Activated CD8-positive, alpha-beta memory T cell treated with anti-CD3 and anti-CD28 coated beads, Interleukin-2, amount 10 ng/mL, durations not matched to agents 7 days and 5 days (primary cell): ENCODE measurements at regions not wholly inside any gene's neighbourhood (a gene's known extent, or its start where the extent isn't known, plus 50 kb on each side); places are given as distances from the start of the nearest gene placed in this dataset.

Experiments
- ATAC-seq: fragments of 150-1000 bp; cut with Tn5 transposase; one replicate; pipeline ENCODE4 v1.10.0; 2021; ENCODE audit warnings: moderate library complexity
- CTCF ChIA-PET: fragments of 350-600 bp; sonication (Branson Sonifier 250); formaldehyde crosslinking; loops from one replicate; lab custom pipeline; 2021; ENCODE audit warnings: antibody characterized with exemption; lab: Charles Lee
- DNase-seq: peaks from one replicate; pipeline ENCODE4 v3.0.0-alpha.2; 2020
- H3K27ac Mint-ChIP-seq: one replicate; pipeline ENCODE4 v1.8.0; 2021; ENCODE audit warnings: mild to moderate bottlenecking, mixed read lengths
- H3K27me3 Mint-ChIP-seq: one replicate; pipeline ENCODE4 v1.8.0; 2021; ENCODE audit warnings: mixed read lengths
- H3K36me3 Mint-ChIP-seq: one replicate; pipeline ENCODE4 v1.8.0; 2021; ENCODE audit warnings: mild to moderate bottlenecking, mixed read lengths
- H3K4me1 Mint-ChIP-seq: one replicate; pipeline ENCODE4 v1.8.0; 2021; ENCODE audit warnings: mixed read lengths
- H3K4me3 Mint-ChIP-seq: one replicate; pipeline ENCODE4 v1.8.0; 2021; ENCODE audit warnings: mild to moderate bottlenecking, moderate library complexity, mixed read lengths
- H3K9me3 Mint-ChIP-seq: one replicate; pipeline ENCODE4 v1.8.0; 2022; ENCODE audit warnings: low read depth, mixed read lengths

- H3K4me3 Mint-ChIP-seq, result no peak overlapping the region
- H3K27me3 Mint-ChIP-seq, result no peaks in the 10 kb centered on the region
- CTCF ChIA-PET, result no interaction called here
- no peaks in the 10 kb centered on the region for H3K4me1 Mint-ChIP-seq
- DNase-seq (no peak), ATAC-seq (no peak)
- no peak overlapping the region for H3K27ac Mint-ChIP-seq
- peaks cover 16% of the 10 kb centered on the region for H3K9me3 Mint-ChIP-seq
- no peaks in the 10 kb centered on the region for H3K36me3 Mint-ChIP-seq
These were observed 1906.3 kb downstream of the TP53TG3F start for GRCh38 chr16:35365675-35366074.

- Mint-ChIP-seq H3K9me3 (peaks cover 26% of the 10 kb centered on the region), H3K36me3 (no peaks in the 10 kb centered on the region), H3K27ac (no peak overlapping the region), H3K4me3 (no peak overlapping the region), H3K4me1 (no peaks in the 10 kb centered on the region), H3K27me3 (no peaks in the 10 kb centered on the region)
- CTCF ChIA-PET, result no interaction called here
- ATAC-seq, result no peak
- no peak for DNase-seq
These were observed 1911.2 kb downstream of the TP53TG3F start for GRCh38 chr16:35370617-35371016.

GRCh38 chr16:35377142-35377541 lies 1917.7 kb downstream of the TP53TG3F start:
- Mint-ChIP-seq H3K27me3 (no peaks in the 10 kb centered on the region), H3K9me3 (peaks cover 10% of the 10 kb centered on the region), H3K4me3 (no peak overlapping the region), H3K36me3 (no peaks in the 10 kb centered on the region), H3K4me1 (no peaks in the 10 kb centered on the region), H3K27ac (no peak overlapping the region)
- DNase-seq (no peak), ATAC-seq (no peak)
- CTCF ChIA-PET, result no interaction called here

- DNase-seq (no peak), ATAC-seq (no peak)
These were observed 1927.2 kb downstream of the TP53TG3F start for GRCh38 chr16:35386619-35387018.

GRCh38 chr16:35391328-35391727 lies 1931.9 kb downstream of the TP53TG3F start:
- peaks cover 6% of the 10 kb centered on the region for H3K9me3 Mint-ChIP-seq
- H3K4me1 Mint-ChIP-seq, result no peaks in the 10 kb centered on the region
- no peaks in the 10 kb centered on the region for H3K36me3 Mint-ChIP-seq
- no peaks in the 10 kb centered on the region for H3K27me3 Mint-ChIP-seq
- DNase-seq (peak; percentile 41), ATAC-seq (no peak)
- no peak overlapping the region for H3K27ac Mint-ChIP-seq
- CTCF ChIA-PET, result no interaction called here
- no peak overlapping the region for H3K4me3 Mint-ChIP-seq

More at GRCh38 chr16:35386619-35387018, 1927.2 kb downstream of the TP53TG3F start:
- no peaks in the 10 kb centered on the region for H3K4me1 Mint-ChIP-seq
- H3K36me3 Mint-ChIP-seq, result no peaks in the 10 kb centered on the region
- no peaks in the 10 kb centered on the region for H3K27me3 Mint-ChIP-seq
- H3K27ac Mint-ChIP-seq, result no peak overlapping the region
- no peak overlapping the region for H3K4me3 Mint-ChIP-seq
- CTCF ChIA-PET, result no interaction called here
- H3K9me3 Mint-ChIP-seq, result peaks cover 6% of the 10 kb centered on the region

- peaks cover 8% of the 10 kb centered on the region for H3K9me3 Mint-ChIP-seq
- H3K36me3 Mint-ChIP-seq, result no peaks in the 10 kb centered on the region
- ATAC-seq (no peak), DNase-seq (no peak)
- CTCF ChIA-PET, result no interaction called here
- no peaks in the 10 kb centered on the region for H3K27me3 Mint-ChIP-seq
- H3K4me1 Mint-ChIP-seq, result no peaks in the 10 kb centered on the region
- no peak overlapping the region for H3K27ac Mint-ChIP-seq
- no peak overlapping the region for H3K4me3 Mint-ChIP-seq
These were observed 1938.8 kb downstream of the TP53TG3F start for GRCh38 chr16:35398180-35398579.

- peaks cover 8% of the 10 kb centered on the region for H3K9me3 Mint-ChIP-seq
- H3K4me3 Mint-ChIP-seq, result no peak overlapping the region
- ATAC-seq (no peak), DNase-seq (no peak)
- no peaks in the 10 kb centered on the region for H3K36me3 Mint-ChIP-seq
- H3K4me1 Mint-ChIP-seq, result no peaks in the 10 kb centered on the region
- no peak overlapping the region for H3K27ac Mint-ChIP-seq
- CTCF ChIA-PET, result no interaction called here
- H3K27me3 Mint-ChIP-seq, result no peaks in the 10 kb centered on the region
These were observed 1939.7 kb downstream of the TP53TG3F start for GRCh38 chr16:35399133-35399532.

GRCh38 chr16:35404273-35404672 lies 1944.9 kb downstream of the TP53TG3F start:
- Mint-ChIP-seq H3K4me1 (no peaks in the 10 kb centered on the region), H3K27me3 (no peaks in the 10 kb centered on the region), H3K36me3 (no peaks in the 10 kb centered on the region), H3K27ac (no peak overlapping the region), H3K4me3 (no peak overlapping the region), H3K9me3 (peaks cover 12% of the 10 kb centered on the region)
- DNase-seq, result no peak
- ATAC-seq, result no peak
- CTCF ChIA-PET, result no interaction called here

- peaks cover 12% of the 10 kb centered on the region for H3K9me3 Mint-ChIP-seq
- no peak overlapping the region for H3K4me3 Mint-ChIP-seq
- no peaks in the 10 kb centered on the region for H3K27me3 Mint-ChIP-seq
- H3K4me1 Mint-ChIP-seq, result no peaks in the 10 kb centered on the region
- H3K27ac Mint-ChIP-seq, result no peak overlapping the region
- CTCF ChIA-PET, result no interaction called here
- ATAC-seq, result no peak
- DNase-seq, result no peak
- no peaks in the 10 kb centered on the region for H3K36me3 Mint-ChIP-seq
These were observed 1946.1 kb downstream of the TP53TG3F start for GRCh38 chr16:35405526-35405925.

- DNase-seq (no peak), ATAC-seq (no peak)
- H3K27me3 Mint-ChIP-seq, result no peaks in the 10 kb centered on the region
- CTCF ChIA-PET, result no interaction called here
- no peaks in the 10 kb centered on the region for H3K4me1 Mint-ChIP-seq
- peaks cover 16% of the 10 kb centered on the region for H3K9me3 Mint-ChIP-seq
- H3K36me3 Mint-ChIP-seq, result no peaks in the 10 kb centered on the region
- no peak overlapping the region for H3K27ac Mint-ChIP-seq
- H3K4me3 Mint-ChIP-seq, result no peak overlapping the region
These were observed 1950.1 kb downstream of the TP53TG3F start for GRCh38 chr16:35409503-35409902.

- no peak for ATAC-seq
- DNase-seq, result no peak
- Mint-ChIP-seq H3K4me1 (no peaks in the 10 kb centered on the region), H3K9me3 (peaks cover 16% of the 10 kb centered on the region), H3K27ac (no peak overlapping the region), H3K4me3 (no peak overlapping the region), H3K27me3 (no peaks in the 10 kb centered on the region), H3K36me3 (no peaks in the 10 kb centered on the region)
- CTCF ChIA-PET, result no interaction called here
These were observed 1951.0 kb downstream of the TP53TG3F start for GRCh38 chr16:35410438-35410837.

- DNase-seq (no peak), ATAC-seq (no peak)
- Mint-ChIP-seq H3K27ac (no peak overlapping the region), H3K36me3 (no peaks in the 10 kb centered on the region), H3K4me3 (no peak overlapping the region), H3K27me3 (no peaks in the 10 kb centered on the region), H3K4me1 (no peaks in the 10 kb centered on the region), H3K9me3 (peaks cover 16% of the 10 kb centered on the region)
- CTCF ChIA-PET, result no interaction called here
These were observed 1951.7 kb downstream of the TP53TG3F start for GRCh38 chr16:35411156-35411555.

GRCh38 chr16:35414139-35414538 lies 1954.7 kb downstream of the TP53TG3F start:
- H3K4me3 Mint-ChIP-seq, result no peak overlapping the region
- no peaks in the 10 kb centered on the region for H3K27me3 Mint-ChIP-seq

GRCh38 chr16:35414563-35414962 lies 1955.2 kb downstream of the TP53TG3F start:
- H3K9me3 Mint-ChIP-seq, result peaks cover 8% of the 10 kb centered on the region
- CTCF ChIA-PET, result no interaction called here
- no peak overlapping the region for H3K27ac Mint-ChIP-seq
- no peak for ATAC-seq
- DNase-seq, result no peak
- no peak overlapping the region for H3K4me3 Mint-ChIP-seq
- H3K36me3 Mint-ChIP-seq, result no peaks in the 10 kb centered on the region
- H3K4me1 Mint-ChIP-seq, result no peaks in the 10 kb centered on the region
- H3K27me3 Mint-ChIP-seq, result no peaks in the 10 kb centered on the region

More at GRCh38 chr16:35414139-35414538, 1954.7 kb downstream of the TP53TG3F start:
- no peak for ATAC-seq
- peaks cover 9% of the 10 kb centered on the region for H3K9me3 Mint-ChIP-seq
- no peaks in the 10 kb centered on the region for H3K36me3 Mint-ChIP-seq
- H3K4me1 Mint-ChIP-seq, result no peaks in the 10 kb centered on the region
- CTCF ChIA-PET, result no interaction called here
- H3K27ac Mint-ChIP-seq, result no peak overlapping the region
- no peak for DNase-seq

GRCh38 chr16:35425270-35425669 lies 1965.9 kb downstream of the TP53TG3F start:
- ATAC-seq (no peak), DNase-seq (no peak)
- H3K27me3 Mint-ChIP-seq, result no peaks in the 10 kb centered on the region
- H3K4me1 Mint-ChIP-seq, result no peaks in the 10 kb centered on the region
- H3K4me3 Mint-ChIP-seq, result no peak overlapping the region
- CTCF ChIA-PET, result no interaction called here
- no peak overlapping the region for H3K27ac Mint-ChIP-seq
- no peaks in the 10 kb centered on the region for H3K36me3 Mint-ChIP-seq
- peaks cover 15% of the 10 kb centered on the region for H3K9me3 Mint-ChIP-seq
